OCI-LY1 (cell line): ENCODE measurements at regions not wholly inside any gene's neighbourhood (a gene's known extent, or its start where the extent isn't known, plus 50 kb on each side); places are given as distances from the start of the nearest gene placed in this dataset.

Source experiments
- H2AFZ ChIP-seq: fragments of 200-600 bp; sonication (generic), shearing (Covaris generic); 2 replicates; pipeline ENCODE4 v1.6.0; 2014; ENCODE audit warnings: antibody characterized with exemption, mild to moderate bottlenecking, low read length
- H3F3A ChIP-seq: fragments of 200-600 bp; sonication (generic), shearing (Covaris generic); 2 replicates; pipeline ENCODE4 v1.6.0; 2014; ENCODE audit warnings: mild to moderate bottlenecking, antibody characterized with exemption, low read length, moderate library complexity; ENCODE audit not compliant: insufficient read depth
- H3K27ac ChIP-seq: fragments of 200-600 bp; sonication (generic); 2 replicates; pipeline ENCODE4 v1.5.1; 2014; ENCODE audit warnings: low read length, mixed run types, mild to moderate bottlenecking, low read depth; ENCODE audit not compliant: poor library complexity, severe bottlenecking
- H3K27me3 ChIP-seq: fragments of 200-600 bp; sonication (generic); 2 replicates; pipeline ENCODE4 v1.6.0; 2014; ENCODE audit warnings: antibody characterized with exemption, mild to moderate bottlenecking, low read length, moderate library complexity; ENCODE audit not compliant: insufficient read depth
- H3K36me3 ChIP-seq: fragments of 200-600 bp; sonication (generic); 2 replicates; pipeline ENCODE4 v1.6.1; 2014; ENCODE audit warnings: mild to moderate bottlenecking, antibody characterized with exemption, low read length, moderate library complexity, mixed read lengths; ENCODE audit not compliant: insufficient read depth
- H3K4me1 ChIP-seq: fragments of 200-600 bp; sonication (generic); 2 replicates; pipeline ENCODE4 v1.5.1; 2014; ENCODE audit warnings: mild to moderate bottlenecking, low read length, moderate library complexity; ENCODE audit not compliant: insufficient read depth, severe bottlenecking
- H3K4me2 ChIP-seq: fragments of 200-600 bp; sonication (generic), shearing (Covaris generic); 2 replicates; pipeline ENCODE4 v1.6.1; 2014; ENCODE audit warnings: low read length
- H3K4me3 ChIP-seq: fragments of 200-600 bp; sonication (generic); 2 replicates; pipeline ENCODE4 v1.5.1; 2014; ENCODE audit warnings: low read length, low read depth, mild to moderate bottlenecking, mixed read lengths; ENCODE audit not compliant: poor library complexity, severe bottlenecking
- H3K79me2 ChIP-seq: fragments of 200-600 bp; shearing (Covaris generic); 2 replicates; pipeline ENCODE4 v1.6.1; 2016; ENCODE audit warnings: mixed run types, low read length, mixed read lengths; ENCODE audit not compliant: insufficient read depth
- H3K9ac ChIP-seq: fragments of 200-600 bp; sonication (generic), shearing (Covaris generic); 2 replicates; pipeline ENCODE4 v1.6.1; 2014; ENCODE audit warnings: mild to moderate bottlenecking, low read length, mixed read lengths
- H3K9me2 ChIP-seq: fragments of 200-600 bp; sonication (generic), shearing (Covaris generic); 2 replicates; pipeline ENCODE4 v1.6.1; 2014; ENCODE audit warnings: low read depth, mild to moderate bottlenecking, low read length, mixed read lengths
- H3K9me3 ChIP-seq: fragments of 200-600 bp; shearing (Covaris generic); 2 replicates; pipeline ENCODE4 v1.6.1; 2014; ENCODE audit warnings: low read length, mixed read lengths
- H4K20me1 ChIP-seq: fragments of 200-600 bp; sonication (generic), shearing (Covaris generic); 2 replicates; pipeline ENCODE4 v1.6.0; 2016; ENCODE audit warnings: mild to moderate bottlenecking, low read length; ENCODE audit not compliant: insufficient read depth
- CTCF ChIP-seq: fragments of 200-600 bp; sonication (generic), shearing (Covaris generic); IDR thresholded peaks from 2 replicates; pipeline ENCODE4 v1.5.1; 2017; ENCODE audit warnings: mild to moderate bottlenecking, antibody characterized with exemption, low read length, moderate library complexity, mixed read lengths
- EZH2 ChIP-seq: fragments of 200-600 bp; sonication (generic), shearing (Covaris generic); IDR thresholded peaks from 2 replicates; pipeline ENCODE4 v1.8.0; 2017; ENCODE audit warnings: borderline replicate concordance, mixed run types, mild to moderate bottlenecking, antibody characterized with exemption, low read length, moderate library complexity, mixed read lengths

GRCh38 chr5:121550989-121551388, 300.7 kb upstream of the FTMT start:
- Histone ChIP-seq H3K27ac (no peak overlapping the region), H3K9ac (no peak overlapping the region), H3F3A (no peaks in the 10 kb centered on the region), H3K4me1 (no peaks in the 10 kb centered on the region), H3K4me3 (no peak overlapping the region), H3K4me2 (no peak overlapping the region), H3K9me2 (no peaks in the 10 kb centered on the region), H3K27me3 (no peaks in the 10 kb centered on the region), H2AFZ (no peak overlapping the region), H3K9me3 (no peaks in the 10 kb centered on the region), H4K20me1 (no peaks in the 10 kb centered on the region), H3K36me3 (no peaks in the 10 kb centered on the region), H3K79me2 (no peaks in the 10 kb centered on the region)
- no peak for TF ChIP-seq CTCF
- no peak for TF ChIP-seq EZH2

- H3K79me2 ChIP-seq: no peaks in the 10 kb centered on the region
- no peak overlapping the region for H3K9ac ChIP-seq
- no peaks in the 10 kb centered on the region for H3K36me3 ChIP-seq
- H3K27me3 ChIP-seq: no peaks in the 10 kb centered on the region
- no peak overlapping the region for H3K4me2 ChIP-seq
- no peaks in the 10 kb centered on the region for H4K20me1 ChIP-seq
- no peak overlapping the region for H3K4me3 ChIP-seq
- no peaks in the 10 kb centered on the region for H3F3A ChIP-seq
- H3K9me2 ChIP-seq: no peaks in the 10 kb centered on the region
- no peak overlapping the region for H3K27ac ChIP-seq
- no peak overlapping the region for H2AFZ ChIP-seq
- TF ChIP-seq EZH2 (no peak), CTCF (no peak)
- no peaks in the 10 kb centered on the region for H3K9me3 ChIP-seq
- H3K4me1 ChIP-seq: no peaks in the 10 kb centered on the region
Measured at GRCh38 chr5:121559832-121560231, 291.9 kb upstream of the FTMT start.

- no peak for TF ChIP-seq EZH2
- TF ChIP-seq CTCF: no peak
- Histone ChIP-seq H3K27ac (no peak overlapping the region), H3K9ac (no peak overlapping the region), H3K4me3 (no peak overlapping the region), H3K27me3 (no peaks in the 10 kb centered on the region), H3K9me2 (no peaks in the 10 kb centered on the region), H3K4me1 (no peaks in the 10 kb centered on the region), H3F3A (no peaks in the 10 kb centered on the region), H3K79me2 (no peaks in the 10 kb centered on the region), H3K9me3 (no peaks in the 10 kb centered on the region), H3K4me2 (no peak overlapping the region), H3K36me3 (no peaks in the 10 kb centered on the region), H4K20me1 (no peaks in the 10 kb centered on the region), H2AFZ (no peak overlapping the region)
Measured at GRCh38 chr5:121572061-121572460, 279.6 kb upstream of the FTMT start.
